ENCODE measurements at regions not wholly inside any gene's neighbourhood (a gene's known extent, or its start where the extent isn't known, plus 50 kb on each side); places are given as distances from the start of the nearest gene placed in this dataset.
A peak's percentile ranks its signal among the peaks of the same experiment; 100 is the strongest.

GRCh38 chr12:45130881-45131281 lies 80.0 kb upstream of the DBX2 start:
- TF ChIP-seq, protein P1, sequence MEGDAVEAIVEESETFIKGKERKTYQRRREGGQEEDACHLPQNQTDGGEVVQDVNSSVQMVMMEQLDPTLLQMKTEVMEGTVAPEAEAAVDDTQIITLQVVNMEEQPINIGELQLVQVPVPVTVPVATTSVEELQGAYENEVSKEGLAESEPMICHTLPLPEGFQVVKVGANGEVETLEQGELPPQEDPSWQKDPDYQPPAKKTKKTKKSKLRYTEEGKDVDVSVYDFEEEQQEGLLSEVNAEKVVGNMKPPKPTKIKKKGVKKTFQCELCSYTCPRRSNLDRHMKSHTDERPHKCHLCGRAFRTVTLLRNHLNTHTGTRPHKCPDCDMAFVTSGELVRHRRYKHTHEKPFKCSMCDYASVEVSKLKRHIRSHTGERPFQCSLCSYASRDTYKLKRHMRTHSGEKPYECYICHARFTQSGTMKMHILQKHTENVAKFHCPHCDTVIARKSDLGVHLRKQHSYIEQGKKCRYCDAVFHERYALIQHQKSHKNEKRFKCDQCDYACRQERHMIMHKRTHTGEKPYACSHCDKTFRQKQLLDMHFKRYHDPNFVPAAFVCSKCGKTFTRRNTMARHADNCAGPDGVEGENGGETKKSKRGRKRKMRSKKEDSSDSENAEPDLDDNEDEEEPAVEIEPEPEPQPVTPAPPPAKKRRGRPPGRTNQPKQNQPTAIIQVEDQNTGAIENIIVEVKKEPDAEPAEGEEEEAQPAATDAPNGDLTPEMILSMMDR (IDR thresholded peaks at IDR 0.05; ENCODE audit: low read depth, low read length, poor library complexity, severe bottlenecking) = peak; percentile 76
- TF ChIP-seq EZH2phosphoT487 (IDR thresholded peaks at IDR 0.05; ENCODE audit: borderline replicate concordance, low read length) = no peak
